Peyer's patch (tissue), 4 donors: ENCODE measurements at regions not wholly inside any gene's neighbourhood (a gene's known extent, or its start where the extent isn't known, plus 50 kb on each side); places are given as distances from the start of the nearest gene placed in this dataset.

ENCODE experiments used
- CTCF ChIP-seq, 6 experiments: fragments of 450-650 bp in 4 of 6; fragments of 200-600 bp in 2 of 6; sonication (generic) in 1 of 6; IDR thresholded peaks; one replicate each; pipeline ENCODE4 v1.5.1; 2017 to 2019; ENCODE audit warnings: antibody characterized with exemption in 6 of 6, mild to moderate bottlenecking in 3 of 6, moderate library complexity in 1 of 6
- POLR2A ChIP-seq, 2 donors: fragments of 450-650 bp; IDR thresholded peaks; one replicate each; pipeline ENCODE4 v1.5.1; 2017; ENCODE audit warnings: antibody characterized with exemption in 2 of 2, mild to moderate bottlenecking in 2 of 2, moderate library complexity in 2 of 2

DNA sequence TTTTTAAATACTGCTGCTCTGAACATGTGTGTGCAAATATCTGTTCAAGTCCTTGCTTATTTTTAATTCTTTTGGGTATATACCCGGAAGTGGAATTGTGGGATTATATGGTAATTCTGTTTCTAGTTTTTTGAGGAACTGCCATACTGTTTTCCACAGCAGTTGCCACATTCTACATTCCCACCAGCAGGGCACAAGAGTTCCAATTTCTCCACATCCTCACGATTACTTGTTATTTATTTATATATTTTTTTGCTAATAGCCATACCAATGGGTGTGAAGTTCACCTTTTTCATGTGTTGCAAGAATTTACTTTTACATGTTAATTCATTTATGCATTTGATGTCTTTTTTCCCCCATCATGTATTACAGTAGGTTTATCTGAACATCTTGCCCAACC, 79.6 kb upstream of the CXCL12 start:
- no peak for TF ChIP-seq CTCF (IDR thresholded peaks at IDR 0.05)
- no peak for TF ChIP-seq POLR2A (IDR thresholded peaks at IDR 0.05)
